Lung (tissue), 11 donors: ENCODE measurements at regions not wholly inside any gene's neighbourhood (a gene's known extent, or its start where the extent isn't known, plus 50 kb on each side); places are given as distances from the start of the nearest gene placed in this dataset.

Experiments used
- ATAC-seq: fragments of 200-7000 bp; cut with Tn5 transposase; one replicate; pipeline ENCODE4 v1.9.1; 2020; ENCODE audit warnings: moderate number of reproducible peaks; ENCODE audit not compliant: insufficient read depth, low FRiP score
- DNase-seq, 3 donors: peaks; one replicate each; pipeline ENCODE4 v3.0.0-alpha.2; 2013 to 2017
- H3K27ac ChIP-seq, 2 donors: one replicate each; pipeline ENCODE4 v1.5.1; 2013; ENCODE audit warnings: mild to moderate bottlenecking in 2 of 2, moderate library complexity in 2 of 2, control low read depth in 1 of 2, inconsistent platforms in 1 of 2, low read depth in 1 of 2, low read length in 1 of 2
- H3K27me3 ChIP-seq, 3 donors: one replicate each; pipeline ENCODE4 v1.5.1; 2013; ENCODE audit warnings: low read length in 2 of 3; ENCODE audit not compliant: control insufficient read depth in 3 of 3, insufficient read depth in 3 of 3
- H3K36me3 ChIP-seq, 4 donors: one replicate each; pipeline ENCODE4 v1.5.1; 2013; ENCODE audit warnings: low read length in 4 of 4, mild to moderate bottlenecking in 1 of 4, moderate library complexity in 1 of 4; ENCODE audit not compliant: control insufficient read depth in 4 of 4, insufficient read depth in 4 of 4
- H3K4me1 ChIP-seq, 5 donors: one replicate each; pipeline ENCODE4 v1.5.1; 2013; ENCODE audit warnings: low read length in 5 of 5, mild to moderate bottlenecking in 2 of 5, moderate library complexity in 1 of 5; ENCODE audit not compliant: control insufficient read depth in 5 of 5, insufficient read depth in 5 of 5
- H3K4me3 ChIP-seq: one replicate; pipeline ENCODE4 v1.5.1; 2013; ENCODE audit warnings: mild to moderate bottlenecking, control low read depth, moderate library complexity
- H3K9ac ChIP-seq, 2 donors: one replicate each; pipeline ENCODE4 v1.5.1; 2013; ENCODE audit warnings: low read length in 2 of 2, control low read depth in 1 of 2; ENCODE audit not compliant: insufficient read depth in 1 of 2
- H3K9me3 ChIP-seq, 4 donors: one replicate each; pipeline ENCODE4 v1.5.1; 2013; ENCODE audit warnings: low read length in 3 of 4, mild to moderate bottlenecking in 1 of 4, moderate library complexity in 1 of 4; ENCODE audit not compliant: control insufficient read depth in 4 of 4, insufficient read depth in 3 of 4
- CTCF ChIP-seq: IDR thresholded peaks from 2 replicates; pipeline ENCODE4 v1.5.1; 2012; ENCODE audit warnings: mild to moderate bottlenecking; ENCODE audit errors: control extremely low read depth, extremely low read depth
- WGBS, 2 donors: extraction: QIAGEN DNeasy Blood & Tissue Kit; methylation state at CpG; one replicate each; pipeline ENCODE4 v1.1.7; 2013; 5-methylcytosine and 5-hydroxymethylcytosine counted together
- donor health status: control.
- donor health status: control.
- donor health status: Bipolar disorder and iron deficiency.
- donor health status: healthy.
- donor health status: DM: yes; HTN: yes; CAD: no.

- H3K4me1 ChIP-seq = peaks cover 0 to 22% (median 4%) of the 10 kb centered on the region in 5 donors
- ATAC-seq = peak; percentile 20
- no peak overlapping the region for H3K4me3 ChIP-seq
- no peak overlapping the region for H3K9ac ChIP-seq
- 64 to 71% methylated on average over 29 of the region's 29 CpGs for WGBS, 2 donors
- DNase-seq = peak; percentile 58 to 67 (median 65)
- no peak overlapping the region for H3K27ac ChIP-seq
- peaks cover 0 to 7% (median 0%) of the 10 kb centered on the region in 3 donors for H3K27me3 ChIP-seq
- peaks cover 0 to 10% (median 4%) of the 10 kb centered on the region in 4 donors for H3K36me3 ChIP-seq
- H3K9me3 ChIP-seq = no peaks in the 10 kb centered on the region
- no peak for TF ChIP-seq CTCF
These were observed 55.6 kb downstream of the SYNE3 start for GRCh38 chr14:95460647-95461478.

- Histone ChIP-seq H3K9ac (no peak overlapping the region), H3K27ac (no peak overlapping the region), H3K4me1 (peaks cover 0 to 22% (median 4%) of the 10 kb centered on the region in 5 donors), H3K36me3 (peaks cover 0 to 16% (median 0%) of the 10 kb centered on the region in 4 donors), H3K27me3 (peaks cover 0 to 7% (median 0%) of the 10 kb centered on the region in 3 donors), H3K9me3 (no peaks in the 10 kb centered on the region), H3K4me3 (no peak overlapping the region)
- ATAC-seq (no peak), DNase-seq (peak in 2 of 3 donors; percentile 35 to 47)
- no peak for TF ChIP-seq CTCF
- WGBS, 2 donors = 83 to 90% methylated on average over 3 of the region's 3 CpGs
These were observed 57.5 kb downstream of the SYNE3 start for GRCh38 chr14:95458906-95459305.

GRCh38 chr14:95458459-95458858, 58.0 kb downstream of the SYNE3 start:
- Histone ChIP-seq H3K4me1 (peaks cover 0 to 22% (median 4%) of the 10 kb centered on the region in 5 donors), H3K36me3 (peaks cover 0 to 16% (median 0%) of the 10 kb centered on the region in 4 donors), H3K4me3 (no peak overlapping the region), H3K27me3 (peaks cover 0 to 7% (median 0%) of the 10 kb centered on the region in 3 donors), H3K9me3 (no peaks in the 10 kb centered on the region), H3K27ac (no peak overlapping the region), H3K9ac (no peak overlapping the region)
- DNase-seq (no peak), ATAC-seq (no peak)
- WGBS, 2 donors = 70 to 74% methylated on average over 4 of the region's 4 CpGs
- no peak for TF ChIP-seq CTCF
